ENCODE measurements at regions not wholly inside any gene's neighbourhood (a gene's known extent, or its start where the extent isn't known, plus 50 kb on each side); places are given as distances from the start of the nearest gene placed in this dataset.
"Not testable (repeated sequence)": the region's sequence is repeated elsewhere in the genome, so short reads cannot be mapped to it uniquely, and the experiment has no call there.

GRCh38 chr13:24995225-24995804 is 100.6 kb upstream of the PABPC3 start:
- DNase-seq (ENCODE audit: low read depth): peak; percentile 72

GRCh38 chr13:24997367-24997967 is 98.5 kb upstream of the PABPC3 start:
- peak; percentile 28 for DNase-seq (ENCODE audit: low read depth)

- no peak for DNase-seq (ENCODE audit: low read depth)
Observed at GRCh38 chr13:24998433-24998832, 97.5 kb upstream of the PABPC3 start.

- DNase-seq (ENCODE audit: low read depth): peak; percentile 23
Observed at GRCh38 chr13:25001476-25002206, 94.3 kb upstream of the PABPC3 start.

GRCh38 chr13:25002311-25002710 is 93.6 kb upstream of the PABPC3 start:
- DNase-seq (ENCODE audit: low read depth): peak; percentile 66

GRCh38 chr13:25004489-25004888 is 91.4 kb upstream of the PABPC3 start:
- DNase-seq (ENCODE audit: low read depth): not testable (repeated sequence)

GRCh38 chr13:25005050-25005497 is 90.9 kb upstream of the PABPC3 start:
- peak; percentile 26 for DNase-seq (ENCODE audit: low read depth)

GRCh38 chr13:25007389-25007788 is 88.5 kb upstream of the PABPC3 start:
- DNase-seq (ENCODE audit: low read depth): not testable (repeated sequence)

- DNase-seq (ENCODE audit: low read depth): not testable (repeated sequence)
Observed at GRCh38 chr13:25014398-25014973, 81.5 kb upstream of the PABPC3 start.

- not testable (repeated sequence) for DNase-seq (ENCODE audit: low read depth)
Observed at GRCh38 chr13:25017176-25017575, 78.8 kb upstream of the PABPC3 start.

- DNase-seq (ENCODE audit: low read depth): not testable (repeated sequence)
Observed at GRCh38 chr13:25017808-25018728, 77.9 kb upstream of the PABPC3 start.

- DNase-seq (ENCODE audit: low read depth): no peak
Observed at GRCh38 chr13:25018729-25019115, 77.2 kb upstream of the PABPC3 start.

- DNase-seq (ENCODE audit: low read depth): not testable (repeated sequence)
Observed at GRCh38 chr13:25019741-25020140, 76.2 kb upstream of the PABPC3 start.

- DNase-seq (ENCODE audit: low read depth): no peak
Observed at GRCh38 chr13:25024175-25024574, 71.8 kb upstream of the PABPC3 start.

- DNase-seq (ENCODE audit: low read depth): no peak
Observed at GRCh38 chr13:25032160-25032559, 63.8 kb upstream of the PABPC3 start.

- no peak for DNase-seq (ENCODE audit: low read depth)
Observed at GRCh38 chr13:25034173-25034572, 61.8 kb upstream of the PABPC3 start.

GRCh38 chr13:25037057-25037813 is 58.7 kb upstream of the PABPC3 start:
- peak; percentile 48 for DNase-seq (ENCODE audit: low read depth)

GRCh38 chr13:25042151-25042865 is 53.6 kb upstream of the PABPC3 start:
- no peak for DNase-seq (ENCODE audit: low read depth)

GRCh38 chr13:25044071-25044470 is 51.9 kb upstream of the PABPC3 start:
- no peak for DNase-seq (ENCODE audit: low read depth)
